GM18867 (cell line): ENCODE measurements at regions not wholly inside any gene's neighbourhood (a gene's known extent, or its start where the extent isn't known, plus 50 kb on each side); places are given as distances from the start of the nearest gene placed in this dataset.
A peak's percentile ranks its signal among the peaks of the same experiment; 100 is the strongest.
"Not testable (repeated sequence)": the region's sequence is repeated elsewhere in the genome, so short reads cannot be mapped to it uniquely, and the experiment has no call there.

ENCODE experiments used
- ATAC-seq: cut with Tn5 transposase; IDR thresholded peaks from one replicate; pipeline ENCODE4 v1.9.1; 2021; ENCODE audit warnings: mild to moderate bottlenecking, moderate library complexity; ENCODE audit not compliant: unreplicated experiment

- no peak for ATAC-seq
These were observed 594.7 kb downstream of the DIPK2A start for GRCh38 chr3:144566320-144566719.

DNA sequence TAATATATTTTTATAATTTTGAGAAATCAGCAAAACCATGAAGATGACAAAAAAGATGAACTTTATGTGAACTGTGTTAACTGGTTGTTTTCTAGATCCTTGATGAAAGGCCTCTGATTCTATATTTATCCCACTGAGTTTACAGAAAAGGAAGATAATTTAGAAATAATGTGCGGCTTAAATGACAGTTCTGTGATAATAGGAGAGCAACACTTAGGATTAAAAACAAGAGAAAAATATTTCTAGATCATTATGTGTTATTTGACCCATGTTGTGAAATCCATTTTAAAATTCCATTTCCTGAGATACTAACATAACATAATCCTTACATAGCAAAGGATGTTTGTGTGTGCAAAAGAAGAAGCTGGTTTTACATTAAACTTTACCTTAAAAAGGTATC, 598.0 kb downstream of the DIPK2A start:
- ATAC-seq: no peak

- ATAC-seq: no peak
These were observed 612.2 kb downstream of the DIPK2A start for GRCh38 chr3:144583871-144584270.

GRCh38 chr3:144585408-144585807, 613.8 kb downstream of the DIPK2A start:
- ATAC-seq: peak; percentile 49

GRCh38 chr3:144585953-144586352, 614.3 kb downstream of the DIPK2A start:
- ATAC-seq: no peak

- no peak for ATAC-seq
These were observed 614.8 kb downstream of the DIPK2A start for GRCh38 chr3:144586382-144586781.

DNA sequence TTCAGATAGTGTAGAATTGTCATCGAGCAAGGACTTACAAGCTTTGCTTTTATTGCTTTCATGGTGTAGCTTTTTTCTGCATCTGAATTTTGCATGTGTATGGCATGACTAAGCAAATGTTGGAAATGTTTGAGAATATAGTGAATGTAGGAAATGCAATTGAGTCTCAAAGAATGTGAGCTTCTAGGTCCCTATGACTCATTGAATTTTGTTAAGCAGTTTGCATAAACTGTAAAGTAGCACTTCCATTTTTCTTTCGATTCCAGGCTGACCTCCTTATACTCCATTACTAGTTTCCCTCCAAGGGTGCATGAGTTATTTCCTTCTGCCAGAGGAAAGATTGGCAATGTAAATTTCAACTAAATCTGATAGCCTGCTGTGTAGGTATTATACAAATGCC, 619.2 kb downstream of the DIPK2A start:
- no peak for ATAC-seq

DNA sequence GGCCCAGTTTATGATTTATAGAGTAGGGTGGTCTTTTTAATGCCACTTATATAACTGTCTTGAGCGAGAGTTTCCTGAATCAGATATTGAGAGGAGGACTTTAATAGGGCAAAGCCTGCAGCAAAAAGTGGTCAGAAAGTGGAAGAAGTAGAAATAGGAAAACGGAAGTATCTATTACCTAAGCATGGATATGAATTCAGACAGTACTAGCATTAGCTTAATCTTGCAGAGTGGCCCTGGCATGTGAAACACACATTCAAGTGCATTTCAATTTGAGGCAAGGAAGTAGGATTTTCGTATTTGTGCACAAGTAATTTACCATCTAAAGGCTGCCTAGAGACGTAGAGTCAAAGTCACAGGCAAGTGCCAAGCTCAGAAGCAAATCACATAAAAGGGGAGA, 622.3 kb downstream of the DIPK2A start:
- ATAC-seq: no peak

- ATAC-seq: not testable (repeated sequence)
These were observed 648.6 kb downstream of the DIPK2A start for GRCh38 chr3:144620236-144620635.

DNA sequence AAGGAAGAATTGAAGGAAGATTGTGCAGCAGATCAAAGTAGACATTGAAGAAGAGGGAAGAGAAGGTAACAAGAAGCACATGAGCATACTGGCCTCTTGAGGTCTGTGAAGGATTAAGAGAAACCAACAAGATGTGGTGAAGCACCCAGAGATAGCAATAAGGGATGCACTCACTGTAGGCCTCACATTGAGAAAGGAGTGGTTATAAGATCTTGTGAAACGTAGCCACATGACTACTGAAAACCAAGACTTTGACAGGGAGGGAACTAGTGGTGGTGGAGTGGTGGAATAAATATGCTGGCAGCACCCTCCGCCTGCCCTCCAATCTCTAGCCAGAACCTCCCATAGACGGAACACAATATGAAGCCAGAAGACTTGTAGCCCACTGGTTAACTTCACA, 651.2 kb downstream of the DIPK2A start:
- no peak for ATAC-seq

GRCh38 chr3:144624656-144625055, 653.0 kb downstream of the DIPK2A start:
- no peak for ATAC-seq

DNA sequence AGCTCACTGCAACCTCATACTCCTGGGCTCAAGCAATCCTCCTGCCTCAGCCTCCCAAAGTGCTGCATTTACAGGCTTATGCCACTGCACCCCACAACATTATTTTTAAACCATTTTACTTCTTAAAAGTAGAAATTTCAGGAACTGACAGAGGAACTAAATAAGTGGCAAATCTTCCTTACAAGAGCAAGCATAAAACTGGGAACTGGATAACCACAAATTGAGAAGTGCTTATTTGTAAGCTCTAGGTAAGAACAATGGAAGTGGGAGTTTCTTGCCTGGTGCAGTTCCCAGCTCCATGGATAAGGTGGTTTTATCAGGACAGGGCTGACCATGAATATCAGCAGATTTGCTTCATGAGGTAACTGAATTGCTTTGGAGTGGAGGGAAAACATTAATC, 655.2 kb downstream of the DIPK2A start:
- ATAC-seq: no peak

- ATAC-seq: no peak
These were observed 657.8 kb downstream of the DIPK2A start for GRCh38 chr3:144629381-144629780.

- ATAC-seq: peak; percentile 70
These were observed 665.2 kb downstream of the DIPK2A start for GRCh38 chr3:144636833-144637232.

GRCh38 chr3:144638009-144638408, 666.4 kb downstream of the DIPK2A start:
- no peak for ATAC-seq

DNA sequence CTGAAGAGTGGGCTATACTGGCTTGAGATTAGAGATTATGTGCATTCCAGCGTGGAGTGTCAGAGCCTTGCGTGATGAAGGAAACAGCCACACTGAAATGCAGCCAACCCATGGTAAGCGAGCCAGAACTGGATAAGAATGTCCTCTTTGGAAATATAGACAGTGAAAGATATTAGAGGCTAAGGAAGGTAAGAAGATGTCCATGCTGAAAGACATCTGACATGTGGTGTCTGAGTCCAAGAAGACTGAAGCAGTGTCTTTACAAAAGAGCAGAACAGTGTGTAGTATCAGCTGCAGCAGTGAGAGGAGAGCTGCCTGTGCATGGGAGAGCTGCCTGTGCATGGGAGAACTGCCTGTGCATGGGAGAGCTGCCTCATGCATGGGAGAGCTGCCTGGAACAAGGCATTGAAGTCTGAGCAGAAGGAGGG, 672.2 kb downstream of the DIPK2A start:
- no peak for ATAC-seq

GRCh38 chr3:144645300-144645699, 673.7 kb downstream of the DIPK2A start:
- no peak for ATAC-seq

DNA sequence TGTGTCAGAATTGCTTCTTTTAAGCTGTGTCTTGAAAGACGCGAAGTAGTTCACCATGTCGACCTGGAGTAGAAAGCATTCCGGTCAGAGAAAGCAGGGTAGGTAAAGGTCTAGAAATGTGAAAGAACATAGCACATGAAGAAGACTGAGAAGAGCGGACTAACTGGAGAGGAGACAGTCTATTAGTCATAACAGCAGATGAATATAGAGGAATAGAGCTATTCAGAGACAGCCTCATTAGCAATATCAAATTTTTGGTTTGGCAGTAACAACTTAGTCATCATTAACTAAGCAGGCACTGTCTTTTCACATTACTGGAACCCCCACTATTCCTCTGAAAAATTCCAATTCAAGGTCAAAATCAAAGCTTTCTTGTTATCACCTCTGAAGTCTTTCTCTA, 678.8 kb downstream of the DIPK2A start:
- no peak for ATAC-seq

GRCh38 chr3:144652573-144652972, 681.0 kb downstream of the DIPK2A start:
- ATAC-seq: no peak

- ATAC-seq: no peak
These were observed 683.8 kb downstream of the DIPK2A start for GRCh38 chr3:144655423-144655822.

DNA sequence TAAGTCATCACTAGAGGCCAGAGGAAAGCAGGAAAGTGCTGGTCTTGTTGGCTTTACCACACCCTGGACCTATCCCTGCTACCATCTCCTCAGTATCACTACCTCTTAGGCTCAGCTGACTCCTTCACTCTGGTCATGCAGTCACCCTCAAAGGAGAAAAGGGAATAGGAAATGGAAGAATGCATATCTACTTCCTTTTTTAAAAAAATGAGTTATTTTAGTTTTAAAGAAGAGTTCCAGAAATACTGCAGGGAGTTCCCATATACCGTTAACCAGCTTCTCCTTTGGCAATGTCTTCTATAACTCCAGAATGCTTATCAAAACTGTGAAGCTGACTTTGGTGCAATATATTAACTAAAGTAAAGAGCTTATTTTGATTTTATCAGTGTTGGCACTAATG, 688.6 kb downstream of the DIPK2A start:
- ATAC-seq: no peak

DNA sequence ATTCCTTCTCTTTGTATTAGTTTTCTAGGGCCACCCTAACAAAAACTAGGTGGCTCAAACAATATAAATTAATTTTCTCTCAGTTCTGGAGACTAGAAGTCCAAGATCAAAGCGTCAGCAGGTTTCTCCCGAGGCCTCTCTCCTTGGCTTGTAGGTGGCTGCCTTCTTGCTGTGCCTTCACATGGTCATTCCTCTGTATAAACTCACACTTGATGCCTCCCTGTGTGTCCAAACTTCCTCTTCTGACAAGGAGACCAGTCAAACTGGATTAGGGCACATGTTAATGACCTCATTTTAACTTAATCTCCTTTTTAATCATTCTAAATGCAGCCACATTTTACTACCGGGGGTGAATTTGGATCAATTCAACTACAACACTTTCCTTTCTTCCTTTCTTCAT, 691.1 kb downstream of the DIPK2A start:
- no peak for ATAC-seq

DNA sequence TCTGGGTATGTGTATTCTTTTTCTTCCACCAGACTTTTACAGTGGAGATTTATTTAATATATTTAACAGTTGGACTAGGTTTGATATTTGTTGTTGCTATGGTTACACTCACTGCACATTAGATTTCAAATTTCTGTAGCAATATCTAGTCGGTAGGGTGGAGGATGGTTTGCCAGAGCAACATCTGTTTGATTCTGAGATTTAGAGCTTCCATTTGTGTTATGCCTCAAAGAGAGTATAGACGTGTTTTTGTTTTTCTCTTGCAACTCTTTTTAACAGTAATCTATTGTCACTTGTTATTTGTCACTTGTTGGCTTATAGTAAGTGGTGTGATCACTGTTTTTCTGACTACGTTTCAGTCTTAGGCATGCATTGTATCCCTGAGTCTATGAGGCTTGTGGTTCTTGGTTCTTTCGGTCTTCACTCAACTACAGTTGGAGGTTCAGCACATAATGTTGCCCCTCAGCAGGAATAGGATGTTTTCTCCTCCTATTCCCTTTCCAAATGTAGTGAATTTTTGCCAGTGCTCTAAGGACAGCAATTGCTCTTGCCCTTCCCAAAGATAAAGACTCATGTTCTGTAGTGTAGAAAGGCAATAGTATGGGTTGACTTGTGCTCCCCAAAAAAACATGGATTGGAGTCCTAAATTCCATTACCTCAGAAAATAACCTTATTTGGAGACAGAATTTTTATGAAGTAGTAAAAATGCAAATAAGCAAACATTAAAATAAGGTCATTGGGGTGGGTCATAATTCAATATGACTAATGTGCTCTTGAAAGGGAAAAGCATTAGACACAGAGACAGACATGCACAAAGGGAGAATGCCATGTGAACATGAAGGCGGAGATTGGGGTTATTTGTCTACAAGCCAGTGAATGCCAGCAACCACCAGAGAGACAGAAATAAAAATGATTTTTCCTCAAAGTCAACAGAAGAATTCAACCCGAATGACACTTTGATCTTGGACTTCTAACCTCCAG, 692.1 kb downstream of the DIPK2A start:
- ATAC-seq: no peak
